ENCODE measurements at regions not wholly inside any gene's neighbourhood (a gene's known extent, or its start where the extent isn't known, plus 50 kb on each side); places are given as distances from the start of the nearest gene placed in this dataset.

DNA sequence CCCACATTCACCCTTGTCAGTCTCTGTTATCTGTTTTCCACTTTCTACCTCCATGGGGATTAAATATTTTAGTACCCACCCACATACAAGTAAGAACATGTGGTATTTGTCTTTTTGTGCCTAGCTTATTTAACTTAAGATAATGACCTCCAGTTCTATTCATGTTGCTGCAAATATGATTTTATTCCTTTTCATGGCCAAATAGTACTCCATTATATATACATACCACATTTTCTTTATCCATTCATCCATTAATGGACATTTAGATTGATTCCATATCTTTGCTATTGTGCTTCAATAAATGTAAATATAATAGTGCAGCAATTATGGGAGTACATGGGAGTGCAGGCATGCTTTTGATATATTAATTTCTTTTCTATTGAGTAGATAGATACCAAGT is 185.8 kb downstream of the RPAP3 start:
- TF ChIP-seq, protein P1, sequence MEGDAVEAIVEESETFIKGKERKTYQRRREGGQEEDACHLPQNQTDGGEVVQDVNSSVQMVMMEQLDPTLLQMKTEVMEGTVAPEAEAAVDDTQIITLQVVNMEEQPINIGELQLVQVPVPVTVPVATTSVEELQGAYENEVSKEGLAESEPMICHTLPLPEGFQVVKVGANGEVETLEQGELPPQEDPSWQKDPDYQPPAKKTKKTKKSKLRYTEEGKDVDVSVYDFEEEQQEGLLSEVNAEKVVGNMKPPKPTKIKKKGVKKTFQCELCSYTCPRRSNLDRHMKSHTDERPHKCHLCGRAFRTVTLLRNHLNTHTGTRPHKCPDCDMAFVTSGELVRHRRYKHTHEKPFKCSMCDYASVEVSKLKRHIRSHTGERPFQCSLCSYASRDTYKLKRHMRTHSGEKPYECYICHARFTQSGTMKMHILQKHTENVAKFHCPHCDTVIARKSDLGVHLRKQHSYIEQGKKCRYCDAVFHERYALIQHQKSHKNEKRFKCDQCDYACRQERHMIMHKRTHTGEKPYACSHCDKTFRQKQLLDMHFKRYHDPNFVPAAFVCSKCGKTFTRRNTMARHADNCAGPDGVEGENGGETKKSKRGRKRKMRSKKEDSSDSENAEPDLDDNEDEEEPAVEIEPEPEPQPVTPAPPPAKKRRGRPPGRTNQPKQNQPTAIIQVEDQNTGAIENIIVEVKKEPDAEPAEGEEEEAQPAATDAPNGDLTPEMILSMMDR (IDR thresholded peaks at IDR 0.05; ENCODE audit: poor library complexity): no peak
- TF ChIP-seq EZH2 (IDR thresholded peaks at IDR 0.05; ENCODE audit: borderline replicate concordance) (no peak), EZH2phosphoT487 (IDR thresholded peaks at IDR 0.05; ENCODE audit: low read depth, severe bottlenecking, unreplicated experiment) (no peak)
